ENCODE measurements at regions not wholly inside any gene's neighbourhood (a gene's known extent, or its start where the extent isn't known, plus 50 kb on each side); places are given as distances from the start of the nearest gene placed in this dataset.

- FAIRE-seq = no peak
Measured at GRCh38 chr22:47807506-47807905, 1045.1 kb downstream of the TBC1D22A start.

GRCh38 chr22:47806894-47807293, 1044.4 kb downstream of the TBC1D22A start:
- no peak for FAIRE-seq

- no peak for FAIRE-seq
Measured at GRCh38 chr22:47805394-47805935, 1043.0 kb downstream of the TBC1D22A start.

- FAIRE-seq = no peak
Measured at GRCh38 chr22:47804281-47804680, 1041.8 kb downstream of the TBC1D22A start.

- no peak for FAIRE-seq
Measured at GRCh38 chr22:47802421-47802820, 1040.0 kb downstream of the TBC1D22A start.

- FAIRE-seq = no peak
Measured at GRCh38 chr22:47801541-47802245, 1039.2 kb downstream of the TBC1D22A start.

GRCh38 chr22:47798229-47798628, 1035.8 kb downstream of the TBC1D22A start:
- FAIRE-seq = no peak

- no peak for FAIRE-seq
Measured at GRCh38 chr22:47797342-47797945, 1035.0 kb downstream of the TBC1D22A start.

- no peak for FAIRE-seq
Measured at GRCh38 chr22:47796128-47796908, 1033.9 kb downstream of the TBC1D22A start.

- no peak for FAIRE-seq
Measured at GRCh38 chr22:47795477-47796127, 1033.2 kb downstream of the TBC1D22A start.

GRCh38 chr22:47794851-47795250, 1032.4 kb downstream of the TBC1D22A start:
- FAIRE-seq = no peak

- FAIRE-seq = no peak
Measured at GRCh38 chr22:47793304-47794101, 1031.1 kb downstream of the TBC1D22A start.

GRCh38 chr22:47789171-47789570, 1026.7 kb downstream of the TBC1D22A start:
- no peak for FAIRE-seq

- no peak for FAIRE-seq
Measured at GRCh38 chr22:47788461-47788860, 1026.0 kb downstream of the TBC1D22A start.

- no peak for FAIRE-seq
Measured at GRCh38 chr22:47787501-47788227, 1025.2 kb downstream of the TBC1D22A start.

- FAIRE-seq = no peak
Measured at GRCh38 chr22:47786650-47787290, 1024.3 kb downstream of the TBC1D22A start.

GRCh38 chr22:47784991-47785390, 1022.5 kb downstream of the TBC1D22A start:
- FAIRE-seq = no peak

- FAIRE-seq = no peak
Measured at GRCh38 chr22:47784367-47784983, 1022.0 kb downstream of the TBC1D22A start.

- no peak for FAIRE-seq
Measured at GRCh38 chr22:47783433-47784366, 1021.2 kb downstream of the TBC1D22A start.
